Stimulated activated CD4-positive, alpha-beta T cell treated with anti-CD3 and anti-CD28 coated beads, Interleukin-1b, Interleukin-23, amount 100 ng/mL, for 48 hours (primary cell): ENCODE measurements at regions not wholly inside any gene's neighbourhood (a gene's known extent, or its start where the extent isn't known, plus 50 kb on each side); places are given as distances from the start of the nearest gene placed in this dataset.

Experiments used
- DNase-seq: peaks from one replicate; pipeline ENCODE4 v3.0.0-alpha.2; 2020

DNA sequence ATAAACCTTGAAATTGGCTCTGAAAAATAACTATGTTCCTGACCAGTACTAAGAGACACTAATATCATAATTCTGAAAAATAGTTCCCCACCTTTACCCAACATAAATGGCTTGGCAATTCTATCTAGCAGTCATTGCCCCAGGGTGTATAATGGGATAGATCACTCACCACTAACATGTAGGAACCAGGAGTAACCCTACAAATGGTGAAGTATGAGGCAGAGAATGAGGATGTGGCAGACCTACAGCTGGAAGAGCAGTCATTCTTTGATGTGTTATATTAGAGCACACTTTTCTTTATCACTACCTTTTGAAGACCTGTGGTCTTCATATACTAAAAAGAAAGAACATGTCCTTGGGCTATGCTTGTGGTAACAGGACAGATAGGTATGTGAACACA, 136.5 kb upstream of the SYNDIG1 start:
- no peak for DNase-seq

DNA sequence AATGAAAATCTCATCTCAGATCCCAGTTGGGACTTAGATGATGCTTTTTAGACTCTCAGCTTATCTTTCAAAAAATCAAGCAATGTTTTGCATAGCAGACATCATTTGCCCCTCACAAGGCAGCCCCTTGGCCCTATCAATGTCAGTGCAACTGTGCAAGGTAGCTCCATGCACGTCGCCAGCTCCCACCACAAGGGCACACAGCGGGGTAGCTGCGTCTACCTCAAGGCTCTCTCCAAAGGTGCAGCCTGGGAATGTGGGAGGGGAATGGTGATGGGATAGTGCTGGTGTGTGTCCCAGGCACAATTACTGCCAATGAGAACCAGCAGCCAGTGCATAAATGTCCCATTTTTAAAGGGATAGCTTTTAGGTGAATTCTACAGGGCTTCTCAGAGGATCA, 137.5 kb upstream of the SYNDIG1 start:
- no peak for DNase-seq

GRCh38 chr20:24328901-24329300, 140.5 kb upstream of the SYNDIG1 start:
- DNase-seq, result no peak

- no peak for DNase-seq
Observed at GRCh38 chr20:24321973-24322372, 147.5 kb upstream of the SYNDIG1 start.

DNA sequence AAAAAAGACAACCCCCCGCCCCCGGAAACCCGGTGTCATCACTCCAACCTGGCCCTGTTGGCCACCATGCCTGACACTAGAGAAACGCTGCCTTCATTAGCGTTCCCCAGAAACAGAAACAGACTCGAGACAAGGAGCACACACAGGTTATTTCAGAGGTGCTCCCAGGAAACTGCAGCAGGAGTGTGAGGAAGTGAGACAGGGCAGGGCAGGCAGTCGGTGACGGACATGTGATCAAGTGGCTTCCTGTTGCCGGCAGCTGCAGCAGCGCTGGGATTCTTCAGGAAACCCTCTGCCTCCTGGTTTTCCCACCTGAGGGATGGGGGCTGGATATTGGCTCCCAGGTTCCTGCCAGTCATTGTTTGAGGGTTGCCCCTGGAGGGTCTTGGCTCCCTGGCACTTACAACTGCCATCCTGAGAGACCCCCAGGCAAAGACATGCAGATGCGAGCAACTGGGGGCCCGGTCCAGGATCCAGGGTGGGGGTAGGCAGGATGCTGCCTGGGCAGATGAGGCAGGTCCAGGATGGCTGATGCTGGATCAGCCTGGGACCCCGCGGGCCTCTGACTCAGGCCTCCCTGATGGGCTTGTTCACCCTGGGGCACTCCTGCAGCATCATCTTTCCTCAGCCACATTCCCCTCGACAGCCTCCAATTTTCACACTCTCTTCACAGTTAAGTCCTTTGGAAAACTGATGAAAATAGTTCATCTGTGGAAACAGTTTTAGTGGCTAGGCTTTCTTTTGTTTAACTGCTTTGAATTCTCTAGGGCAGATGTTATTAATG, 150.7 kb upstream of the SYNDIG1 start:
- DNase-seq, result no peak

- no peak for DNase-seq
Observed at GRCh38 chr20:24317224-24317623, 152.2 kb upstream of the SYNDIG1 start.

DNA sequence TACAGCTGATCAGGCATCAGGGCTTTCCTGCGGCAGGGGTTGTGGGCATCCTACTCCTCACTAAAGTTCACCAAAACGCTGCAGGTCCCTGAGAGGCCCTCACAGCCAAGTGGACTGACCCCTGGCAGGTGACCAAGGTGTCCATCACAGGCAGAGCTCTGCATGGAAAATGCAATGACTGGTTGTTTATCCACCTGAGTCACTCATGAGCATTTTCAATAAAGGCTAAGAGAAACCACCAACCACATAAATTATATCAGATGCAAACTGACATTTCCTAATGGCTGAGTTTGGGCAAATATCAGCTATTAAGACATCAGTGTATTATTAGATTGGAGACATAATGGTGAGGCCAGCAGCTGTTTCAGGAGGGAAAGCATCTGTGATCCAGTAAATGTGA, 152.7 kb upstream of the SYNDIG1 start:
- no peak for DNase-seq

DNA sequence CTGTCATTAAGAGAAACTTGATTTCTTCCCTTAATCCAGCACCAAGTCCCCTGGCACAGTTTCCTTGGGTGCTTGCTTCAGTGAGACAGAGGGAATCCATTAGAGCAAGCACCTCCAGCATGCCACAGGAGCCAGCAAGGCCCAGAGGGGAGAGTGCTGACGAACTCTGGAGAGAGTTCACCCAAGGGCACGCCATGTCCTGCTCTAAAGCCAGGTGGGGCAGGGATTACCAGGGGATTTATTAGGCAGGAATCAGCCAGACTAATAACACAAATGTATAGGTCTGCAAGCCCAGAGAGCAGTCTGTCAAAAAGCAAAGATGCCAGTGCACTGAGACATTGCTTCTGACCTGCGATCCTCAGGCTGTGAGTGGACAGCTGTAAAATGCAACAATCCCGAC, 155.4 kb upstream of the SYNDIG1 start:
- no peak for DNase-seq

DNA sequence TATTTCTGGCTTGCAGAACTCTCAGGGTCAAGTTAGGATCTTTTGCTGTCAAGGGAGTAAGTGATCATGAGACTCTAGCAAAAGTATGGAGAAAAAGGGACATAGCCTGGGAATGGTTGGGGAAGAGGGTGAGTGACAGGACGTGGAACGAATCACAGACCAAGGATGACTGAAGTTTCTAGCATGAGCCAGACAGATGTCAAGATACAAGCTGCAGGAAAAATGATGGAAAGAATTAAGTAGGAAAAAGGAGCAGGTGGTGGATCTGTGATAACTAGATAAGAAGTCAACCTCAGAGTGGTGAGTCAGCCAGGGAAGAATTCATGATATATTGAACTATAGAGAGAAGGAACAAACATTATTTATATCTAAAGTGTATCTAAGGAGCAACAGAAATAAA, 159.8 kb upstream of the SYNDIG1 start:
- DNase-seq, result no peak

DNA sequence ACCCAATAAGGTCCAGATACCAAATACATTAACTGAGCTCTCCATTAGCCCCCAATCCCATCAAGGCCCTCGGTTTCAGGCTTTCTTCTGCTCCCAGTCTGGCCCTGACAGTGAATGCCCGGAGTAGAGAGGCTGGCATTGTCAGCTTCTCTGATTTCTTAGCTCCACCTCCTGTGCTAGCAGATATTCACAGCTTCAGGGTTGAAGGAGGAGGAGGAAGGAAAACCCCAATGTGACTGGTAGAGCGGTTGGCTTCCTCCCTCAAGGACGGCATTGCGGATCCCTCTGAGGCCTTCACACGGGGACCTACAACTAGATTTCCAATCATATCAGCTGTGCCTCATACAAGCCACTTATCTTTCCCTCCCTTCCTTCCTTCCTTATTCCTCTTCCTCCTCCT, 164.1 kb upstream of the SYNDIG1 start:
- DNase-seq, result no peak

DNA sequence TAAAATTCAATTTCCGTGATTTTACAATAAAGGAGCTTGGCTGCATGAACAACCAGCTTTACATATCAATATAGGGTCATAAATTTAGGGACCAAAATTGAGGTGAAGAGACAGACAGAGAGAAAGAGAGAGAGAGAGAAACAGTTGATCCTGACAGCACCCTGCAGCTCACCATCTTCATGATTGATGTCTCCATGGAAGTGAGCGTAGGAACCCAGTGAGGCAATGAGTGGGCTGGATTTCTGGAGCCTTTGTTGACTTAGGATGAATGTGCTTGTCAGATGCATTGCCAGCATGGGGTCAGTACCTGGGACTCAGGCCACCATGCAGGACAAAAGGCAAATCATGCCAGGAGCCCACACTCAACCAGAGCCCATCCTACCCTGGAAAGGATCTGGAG, 165.1 kb upstream of the SYNDIG1 start:
- DNase-seq, result no peak

DNA sequence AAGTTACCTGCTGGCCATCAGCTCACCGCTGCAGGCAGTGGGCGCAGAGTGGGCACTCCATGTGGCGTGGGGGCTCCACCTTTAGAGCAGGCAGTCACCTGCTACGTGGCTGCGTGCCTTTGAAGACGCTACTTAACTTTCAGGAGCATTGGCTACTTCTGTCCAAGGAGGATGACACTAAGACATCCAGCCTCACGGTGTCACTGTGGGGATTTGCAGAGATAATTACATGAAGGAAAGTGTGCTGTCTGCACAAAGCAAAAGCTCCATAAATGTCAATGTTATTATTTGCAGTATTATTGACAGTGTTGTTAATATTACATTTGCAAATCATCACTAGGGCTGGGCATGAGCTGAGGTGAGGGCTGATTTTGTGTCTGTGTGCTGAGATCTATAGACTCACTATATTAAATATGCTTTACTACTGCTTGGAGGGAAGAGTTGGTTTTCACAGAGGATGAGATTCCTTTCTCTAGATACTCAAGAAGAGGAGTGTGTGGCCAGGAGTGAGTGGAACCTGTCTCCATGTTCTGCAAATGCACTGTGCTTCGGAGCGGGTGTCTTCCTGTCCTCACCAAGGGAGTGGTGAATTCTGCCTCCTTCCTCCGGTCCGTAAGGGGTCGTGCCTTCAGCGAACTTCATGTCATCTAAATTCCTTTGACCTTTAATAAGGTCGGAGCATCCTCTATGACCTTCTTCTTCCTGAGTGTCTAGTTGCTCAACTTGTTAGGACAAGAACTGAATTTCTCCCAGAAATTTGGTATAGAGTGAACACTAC, 165.8 kb upstream of the SYNDIG1 start:
- no peak for DNase-seq

DNA sequence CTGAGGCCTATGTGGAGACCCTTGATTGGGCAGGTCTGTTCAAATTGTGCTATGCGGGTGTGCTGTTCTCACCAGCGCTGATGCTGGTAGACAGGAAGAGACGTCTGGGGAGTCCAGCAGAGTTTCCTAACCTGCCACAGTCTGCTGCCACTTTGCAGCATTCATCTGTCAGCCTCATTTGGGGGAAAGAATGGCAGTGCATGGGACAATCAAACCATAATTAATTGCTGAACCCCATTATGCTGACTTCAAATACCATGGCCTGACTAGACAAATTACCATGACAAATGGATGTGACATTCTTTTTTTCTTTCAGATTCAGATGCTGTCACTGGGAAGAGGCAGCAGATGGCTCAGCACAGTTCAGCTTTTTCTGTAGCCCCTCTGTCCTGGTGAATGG, 171.4 kb upstream of the SYNDIG1 start:
- DNase-seq, result no peak

- DNase-seq, result no peak
Observed at GRCh38 chr20:24296477-24297261, 172.8 kb upstream of the SYNDIG1 start.

GRCh38 chr20:24291014-24291413, 178.4 kb upstream of the SYNDIG1 start:
- DNase-seq, result no peak

DNA sequence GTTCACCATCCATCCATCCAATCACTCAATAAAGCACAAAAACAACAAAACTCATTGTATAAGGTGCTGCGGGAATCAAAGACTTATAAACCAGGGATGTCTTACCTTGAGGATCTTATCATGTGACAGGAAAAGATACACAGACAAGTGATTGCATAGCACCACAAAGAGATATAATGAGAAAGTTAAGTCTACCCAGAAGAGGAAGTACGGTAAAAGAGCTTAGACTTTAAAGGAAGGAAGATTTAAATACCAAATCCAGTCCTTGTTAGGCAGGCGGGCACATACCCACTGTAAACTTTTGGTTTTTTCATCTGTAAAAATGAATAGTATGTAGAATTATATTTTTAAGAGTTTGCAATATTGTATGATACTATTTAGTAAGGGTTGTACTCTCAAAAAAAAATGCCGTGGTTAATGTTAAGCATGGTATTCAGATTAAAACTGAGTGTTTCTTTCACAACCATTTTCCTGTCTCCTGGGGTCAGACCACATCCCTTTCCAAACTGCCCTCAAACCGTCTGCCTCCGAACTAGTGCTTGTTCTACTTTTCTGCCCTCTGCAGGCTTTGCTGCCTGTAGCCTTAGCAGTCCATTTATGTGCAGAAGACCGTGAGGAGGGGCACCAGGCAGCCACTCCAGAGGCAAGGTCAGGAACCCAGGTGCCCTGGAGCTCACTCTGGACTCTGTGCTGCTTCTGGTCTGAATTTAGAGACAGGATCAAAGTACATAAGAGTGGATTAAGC, 179.5 kb upstream of the SYNDIG1 start:
- no peak for DNase-seq

- DNase-seq, result no peak
Observed at GRCh38 chr20:24283186-24283585, 186.2 kb upstream of the SYNDIG1 start.

DNA sequence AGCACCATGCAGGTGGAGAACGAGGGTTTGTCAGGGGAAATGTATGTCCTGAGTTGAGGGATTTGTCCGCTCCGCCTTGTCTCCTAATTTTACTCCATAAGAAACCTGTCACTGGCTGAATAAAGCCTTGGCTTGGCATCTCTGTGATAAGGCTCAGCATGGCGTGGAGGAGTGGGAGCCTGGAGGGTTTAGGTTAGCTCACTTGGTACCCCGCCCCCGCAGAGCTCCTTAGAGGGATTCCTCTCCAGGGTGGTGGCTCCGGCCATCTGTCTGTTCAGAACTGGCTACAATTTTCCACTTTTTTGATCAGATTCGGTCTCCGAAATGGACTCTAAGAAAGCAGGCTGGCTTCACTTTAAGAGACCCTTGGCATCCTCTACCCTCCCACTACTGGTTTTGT, 192.2 kb upstream of the SYNDIG1 start:
- no peak for DNase-seq

- no peak for DNase-seq
Observed at GRCh38 chr20:24275946-24276705, 193.3 kb upstream of the SYNDIG1 start.

DNA sequence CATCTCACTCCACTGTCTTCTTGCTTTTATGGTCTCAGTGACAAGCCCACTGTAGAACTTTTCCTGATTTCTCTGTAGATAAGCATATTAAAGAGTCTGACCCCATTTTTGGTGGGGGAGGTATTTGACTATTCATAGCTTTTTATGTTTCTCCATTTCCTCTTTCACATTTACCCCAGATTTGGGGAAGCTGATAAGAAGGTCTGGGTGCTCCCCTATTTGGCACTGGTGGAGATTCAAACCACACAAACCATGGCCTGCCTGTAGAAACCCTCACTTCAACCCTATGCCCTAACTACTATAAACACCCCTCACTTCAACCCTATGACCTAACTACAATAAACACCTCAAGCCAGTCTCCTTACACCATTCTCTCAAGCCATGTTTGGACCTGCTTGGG, 196.2 kb upstream of the SYNDIG1 start:
- no peak for DNase-seq

DNA sequence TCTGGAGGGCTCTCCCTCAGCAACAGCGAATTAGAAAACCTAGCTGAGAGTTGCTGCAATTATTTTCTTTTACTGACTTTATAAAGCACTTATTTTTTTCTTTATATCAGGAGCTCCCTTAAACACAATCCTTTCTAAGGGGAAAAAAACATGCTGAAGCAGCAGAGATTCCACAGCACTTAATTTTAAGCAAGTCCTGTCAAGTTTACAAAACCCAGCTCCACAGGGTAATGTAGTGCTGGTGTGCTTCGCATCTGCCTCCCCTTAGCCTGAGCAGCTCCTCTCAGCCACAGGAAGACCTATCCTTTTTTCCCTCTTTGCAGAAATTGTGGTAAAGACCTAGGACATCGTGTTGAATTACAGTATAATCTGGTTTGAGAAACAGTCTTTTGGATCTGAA, 208.1 kb upstream of the SYNDIG1 start:
- DNase-seq, result no peak

- no peak for DNase-seq
Observed at GRCh38 chr20:24257171-24257570, 212.3 kb upstream of the SYNDIG1 start.
